SK-N-SH (cell line): ENCODE measurements at regions not wholly inside any gene's neighbourhood (a gene's known extent, or its start where the extent isn't known, plus 50 kb on each side); places are given as distances from the start of the nearest gene placed in this dataset.

Experiments used
- CTCF ChIA-PET: fragments of 300-600, 350-600 bp; formaldehyde crosslinking; extraction: SDS; loops from one replicate; lab custom pipeline; 2021; lab: Yijun Ruan, JAX
- POLR2A ChIA-PET: fragments of 350-600 bp; sonication (Branson Sonifier 250); formaldehyde crosslinking; extraction: SDS; loops from one replicate; lab custom pipeline; 2020; ENCODE audit warnings: antibody characterized with exemption, inconsistent platforms; lab: Yijun Ruan, JAX
- DNase-seq: peaks from one replicate; pipeline ENCODE4 v3.0.0; 2012
- H2AFZ ChIP-seq: fragments of 200-600 bp; sonication (generic); 2 replicates; pipeline ENCODE4 v1.8.1; 2016; ENCODE audit warnings: antibody characterized with exemption, mild to moderate bottlenecking, low read depth
- H3F3A ChIP-seq: fragments of 200-600 bp; sonication (generic); replicated peaks from 2 replicates; pipeline ENCODE3; 2016; ENCODE audit warnings: antibody characterized with exemption, mild to moderate bottlenecking; ENCODE audit not compliant: insufficient read depth
- H3K27ac ChIP-seq, 2 experiments: fragments of 200-500 bp in 1 of 2; fragments of 200-600 bp in 1 of 2; sonication (Bioruptor generic) in 1 of 2; sonication (generic), shearing (Covaris generic) in 1 of 2; 2 replicates each; pipeline versions ENCODE4 v1.5.1 to v1.6.1; 2014 to 2016; ENCODE audit warnings: low read depth in 2 of 2, inconsistent platforms in 1 of 2, low read length in 1 of 2, mild to moderate bottlenecking in 1 of 2, mixed read lengths in 1 of 2
- H3K27me3 ChIP-seq: fragments of 200-600 bp; sonication (generic), shearing (Covaris generic); 2 replicates; pipeline ENCODE4 v1.6.1; 2016; ENCODE audit warnings: mixed run types; ENCODE audit not compliant: insufficient read depth
- H3K36me3 ChIP-seq, 2 experiments: fragments of 200-500 bp in 1 of 2; fragments of 200-600 bp in 1 of 2; sonication (Bioruptor generic) in 1 of 2; sonication (generic) in 1 of 2; replicated peaks in 1 of 2; 2 replicates each; pipeline versions ENCODE3 to v1.5.1; 2014 to 2016; ENCODE audit warnings: low read length in 1 of 2, mild to moderate bottlenecking in 1 of 2; ENCODE audit not compliant: insufficient read depth in 2 of 2, control insufficient read depth in 1 of 2
- H3K4me1 ChIP-seq, 2 experiments: fragments of 200-500 bp in 1 of 2; fragments of 200-600 bp in 1 of 2; sonication (Bioruptor generic) in 1 of 2; sonication (generic), shearing (Covaris generic) in 1 of 2; 2 replicates each; pipeline versions ENCODE4 v1.5.1 to v1.6.1; 2014 to 2016; ENCODE audit warnings: low read depth in 1 of 2, low read length in 1 of 2, mixed run types in 1 of 2; ENCODE audit not compliant: insufficient read depth in 2 of 2, control insufficient read depth in 1 of 2
- H3K4me2 ChIP-seq: fragments of 200-600 bp; sonication (generic), shearing (Covaris generic); 2 replicates; pipeline ENCODE4 v1.6.1; 2017; ENCODE audit warnings: mixed run types
- H3K4me3 ChIP-seq, 2 experiments: fragments of 200-500 bp in 1 of 2; fragments of 200-600 bp in 1 of 2; sonication (Bioruptor generic) in 1 of 2; sonication (generic), shearing (Covaris generic) in 1 of 2; 2 replicates each; pipeline versions ENCODE4 v1.5.1 to v1.8.1; 2014 to 2016; ENCODE audit warnings: low read depth in 2 of 2, inconsistent platforms in 1 of 2, low read length in 1 of 2, mild to moderate bottlenecking in 1 of 2, mixed read lengths in 1 of 2, moderate library complexity in 1 of 2
- H3K79me2 ChIP-seq: fragments of 200-600 bp; sonication (generic); 2 replicates; pipeline ENCODE4 v1.8.1; 2017; ENCODE audit warnings: mild to moderate bottlenecking; ENCODE audit not compliant: insufficient read depth
- H3K9ac ChIP-seq: fragments of 200-600 bp; sonication (generic); 2 replicates; pipeline ENCODE4 v1.6.1; 2017; ENCODE audit warnings: mixed run types
- H3K9me2 ChIP-seq: fragments of 200-600 bp; sonication (generic); 2 replicates; pipeline ENCODE4 v1.6.1; 2017; ENCODE audit warnings: mixed run types
- H3K9me3 ChIP-seq: fragments of 200-600 bp; sonication (generic); 2 replicates; pipeline ENCODE4 v1.6.1; 2017; ENCODE audit warnings: mixed run types, mild to moderate bottlenecking, moderate library complexity
- H4K20me1 ChIP-seq: fragments of 200-600 bp; sonication (generic); 2 replicates; pipeline ENCODE4 v1.6.1; 2017; ENCODE audit warnings: mild to moderate bottlenecking, mixed run types; ENCODE audit not compliant: insufficient read depth
- CTCF ChIP-seq: fragments of 200-600 bp; sonication (generic); IDR thresholded peaks from 2 replicates; pipeline ENCODE4 v1.6.1; 2017; ENCODE audit warnings: antibody characterized with exemption, mild to moderate bottlenecking, moderate library complexity
- ELF1 ChIP-seq: IDR thresholded peaks from 2 replicates; pipeline ENCODE4 v1.4.0; 2012
- FOXJ3 ChIP-seq: sonication (generic); formaldehyde crosslinking; IDR thresholded peaks from 2 replicates; pipeline ENCODE4 v1.5.1; 2020; ENCODE audit warnings: mild to moderate bottlenecking, missing genetic modification reagents
- GABPA ChIP-seq: IDR thresholded peaks from 2 replicates; pipeline ENCODE4 v1.4.0; 2012; ENCODE audit warnings: low read depth, mild to moderate bottlenecking
- IRF3 ChIP-seq: fragments of 150-350 bp; IDR thresholded peaks from 2 replicates; pipeline ENCODE4 v1.6.1; 2016; ENCODE audit warnings: mild to moderate bottlenecking, low read depth, low read length
- NFIC ChIP-seq: IDR thresholded peaks from 2 replicates; pipeline ENCODE4 v1.4.0; 2012; ENCODE audit warnings: borderline replicate concordance
- POLR2AphosphoS5 ChIP-seq: IDR thresholded peaks from 2 replicates; pipeline ENCODE4 v1.6.1; 2012; ENCODE audit warnings: low read depth, low read length
- RCOR1 ChIP-seq: fragments of 150-350 bp; IDR thresholded peaks from 2 replicates; pipeline ENCODE4 v1.6.1; 2017; ENCODE audit warnings: antibody characterized with exemption, low read length
- SIN3A ChIP-seq: IDR thresholded peaks from 2 replicates; pipeline ENCODE4 v1.6.1; 2012; ENCODE audit warnings: low read depth, mild to moderate bottlenecking, low read length, moderate library complexity, borderline replicate concordance
- TAF1 ChIP-seq: IDR thresholded peaks from 2 replicates; pipeline ENCODE4 v1.6.1; 2012; ENCODE audit warnings: low read depth, mild to moderate bottlenecking, low read length, moderate library complexity, borderline replicate concordance
- TCF12 ChIP-seq: IDR thresholded peaks from 2 replicates; pipeline ENCODE4 v1.4.0; 2012
- TEAD4 ChIP-seq: IDR thresholded peaks from 2 replicates; pipeline ENCODE4 v1.4.0; 2012; ENCODE audit warnings: mild to moderate bottlenecking, borderline replicate concordance; ENCODE audit not compliant: insufficient read depth
- USF2 ChIP-seq: fragments of 150-350 bp; IDR thresholded peaks from 2 replicates; pipeline ENCODE4 v1.6.1; 2017; ENCODE audit warnings: antibody characterized with exemption, low read length, low read depth, borderline replicate concordance
- ZBTB33 ChIP-seq: IDR thresholded peaks from 2 replicates; pipeline ENCODE4 v1.4.0; 2012; ENCODE audit warnings: low read depth, borderline replicate concordance
- WGBS: methylation state at CpG from one replicate; pipeline ENCODE4 v1.1.6; 2017; ENCODE audit warnings: low lambda C conversion rate; 5-methylcytosine and 5-hydroxymethylcytosine counted together

GRCh38 chr11:13784441-13784840 lies 116.0 kb downstream of the FAR1 start:
- Histone ChIP-seq H4K20me1 (no peaks in the 10 kb centered on the region), H2AFZ (no peak overlapping the region), H3F3A (no peaks in the 10 kb centered on the region), H3K27ac (no peak overlapping the region), H3K4me3 (no peak overlapping the region), H3K79me2 (no peaks in the 10 kb centered on the region), H3K4me2 (no peak overlapping the region), H3K9me2 (no peaks in the 10 kb centered on the region), H3K9me3 (no peaks in the 10 kb centered on the region), H3K4me1 (peaks cover 0 to 3% of the 10 kb centered on the region in 2 experiments; a peak in 1 of 4 replicates), H3K27me3 (no peaks in the 10 kb centered on the region), H3K9ac (no peak overlapping the region), H3K36me3 (no peaks in the 10 kb centered on the region)
- POLR2A ChIA-PET: no interaction called here
- TF ChIP-seq CTCF (no peak), TCF12 (no peak), TEAD4 (no peak), FOXJ3 (CRISPR knock-in tag) (no peak), SIN3A (no peak), NFIC (no peak), USF2 (no peak), ELF1 (no peak), GABPA (no peak), RCOR1 (no peak), ZBTB33 (no peak), POLR2AphosphoS5 (no peak), TAF1 (no peak), IRF3 (no peak)
- 12% methylated on average over 3 of the region's 3 CpGs for WGBS
- DNase-seq: no peak
- CTCF ChIA-PET: interaction anchor here (1.1 kb wide), 1 partner anchor 10 kb away, joined by 3 read pairs; no protein-coding TSS in a partner anchor
